DND-41 (cell line): ENCODE measurements at regions not wholly inside any gene's neighbourhood (a gene's known extent, or its start where the extent isn't known, plus 50 kb on each side); places are given as distances from the start of the nearest gene placed in this dataset.

Source experiments
- CTCF ChIP-seq: IDR thresholded peaks from 2 replicates; pipeline ENCODE4 v1.5.1; 2012; ENCODE audit warnings: borderline replicate concordance, low read length, moderate library complexity, mild to moderate bottlenecking; ENCODE audit not compliant: poor library complexity, severe bottlenecking; ENCODE audit errors: extremely low read depth
- EZH2 ChIP-seq: IDR thresholded peaks from 3 replicates; pipeline ENCODE4 v1.6.1; 2012; ENCODE audit warnings: borderline replicate concordance, low read depth, mild to moderate bottlenecking, moderate library complexity, low read length, inconsistent platforms; ENCODE audit not compliant: severe bottlenecking

GRCh38 chr2:3039188-3040065 lies 338.2 kb downstream of the EIPR1 start:
- no peak for TF ChIP-seq CTCF
- TF ChIP-seq EZH2 = no peak
